Spleen (tissue), 7 donors: ENCODE measurements at regions not wholly inside any gene's neighbourhood (a gene's known extent, or its start where the extent isn't known, plus 50 kb on each side); places are given as distances from the start of the nearest gene placed in this dataset.

Experiments
- CTCF ChIP-seq, 11 experiments: fragments of 200-600 bp in 7 of 11; fragments of 450-650 bp in 4 of 11; sonication (generic) in 4 of 11; IDR thresholded peaks in 8 of 11; conservative IDR thresholded peaks in 3 of 11; 1 replicate in 7 of 11; 2 replicates in 4 of 11; pipeline versions ENCODE4 v1.4.0 to v1.8.0; 2016 to 2021; ENCODE audit warnings: antibody characterized with exemption in 11 of 11, inconsistent platforms in 4 of 11, mild to moderate bottlenecking in 1 of 11
- POLR2A ChIP-seq, 3 donors: fragments of 450-650 bp; IDR thresholded peaks; one replicate each; pipeline ENCODE4 v1.5.1; 2017; ENCODE audit warnings: antibody characterized with exemption in 3 of 3, mild to moderate bottlenecking in 1 of 3
- POLR2AphosphoS5 ChIP-seq, 3 donors: sonication (generic); formaldehyde crosslinking; IDR thresholded peaks; one replicate each; pipeline ENCODE4 v1.5.1; 2017; ENCODE audit warnings: antibody characterized with exemption in 3 of 3
- donor health status: DM: no; HTN: no; CAD: no; lungs with moderate emphysema.
- donor health status: DM: no; HTN: no; CAD: no.
- donor health status: DM: no; HTN: no; CAD: no.

- TF ChIP-seq POLR2AphosphoS5 (IDR thresholded peaks at IDR 0.05), result no peak
- TF ChIP-seq CTCF (IDR thresholded peaks at IDR 0.05 in 8 of 11, conservative IDR thresholded peaks at IDR 0.05 in 3 of 11), result no peak
- no peak for TF ChIP-seq POLR2A (IDR thresholded peaks at IDR 0.05)
Measured at GRCh38 chr1:163512349-163512989, 190.7 kb downstream of the NUF2 start.
